ENCODE measurements at regions not wholly inside any gene's neighbourhood (a gene's known extent, or its start where the extent isn't known, plus 50 kb on each side); places are given as distances from the start of the nearest gene placed in this dataset.

GRCh38 chr16:7185689-7186088 lies 147.0 kb upstream of the RBFOX1 start:
- in situ Hi-C loops (cut with MboI; ENCODE audit: low sequenced_read_pairs): no loop called here

GRCh38 chr16:7185165-7185564 lies 147.5 kb upstream of the RBFOX1 start:
- in situ Hi-C loops (cut with MboI; ENCODE audit: low sequenced_read_pairs): no loop called here

- in situ Hi-C loops (cut with MboI; ENCODE audit: low sequenced_read_pairs): no loop called here
These were observed 148.9 kb upstream of the RBFOX1 start for GRCh38 chr16:7183768-7184167.

- in situ Hi-C loops (cut with MboI; ENCODE audit: low sequenced_read_pairs): no loop called here
These were observed 150.0 kb upstream of the RBFOX1 start for GRCh38 chr16:7182510-7183109.

GRCh38 chr16:7177875-7178274 lies 154.8 kb upstream of the RBFOX1 start:
- in situ Hi-C loops (cut with MboI; ENCODE audit: low sequenced_read_pairs): no loop called here

GRCh38 chr16:7171151-7171550 lies 161.5 kb upstream of the RBFOX1 start:
- in situ Hi-C loops (cut with MboI; ENCODE audit: low sequenced_read_pairs): no loop called here

- in situ Hi-C loops (cut with MboI; ENCODE audit: low sequenced_read_pairs): no loop called here
These were observed 165.0 kb upstream of the RBFOX1 start for GRCh38 chr16:7167626-7168025.

GRCh38 chr16:7161891-7162290 lies 170.8 kb upstream of the RBFOX1 start:
- in situ Hi-C loops (cut with MboI; ENCODE audit: low sequenced_read_pairs): no loop called here

GRCh38 chr16:7160093-7160492 lies 172.6 kb upstream of the RBFOX1 start:
- in situ Hi-C loops (cut with MboI; ENCODE audit: low sequenced_read_pairs): no loop called here

GRCh38 chr16:7158481-7158880 lies 174.2 kb upstream of the RBFOX1 start:
- in situ Hi-C loops (cut with MboI; ENCODE audit: low sequenced_read_pairs): no loop called here

- in situ Hi-C loops (cut with MboI; ENCODE audit: low sequenced_read_pairs): no loop called here
These were observed 182.4 kb upstream of the RBFOX1 start for GRCh38 chr16:7150230-7150629.

GRCh38 chr16:7148606-7149005 lies 184.0 kb upstream of the RBFOX1 start:
- in situ Hi-C loops (cut with MboI; ENCODE audit: low sequenced_read_pairs): no loop called here

GRCh38 chr16:7140899-7141298 lies 191.7 kb upstream of the RBFOX1 start:
- in situ Hi-C loops (cut with MboI; ENCODE audit: low sequenced_read_pairs): no loop called here

- in situ Hi-C loops (cut with MboI; ENCODE audit: low sequenced_read_pairs): no loop called here
These were observed 194.9 kb upstream of the RBFOX1 start for GRCh38 chr16:7137560-7138330.

GRCh38 chr16:7132465-7132864 lies 200.2 kb upstream of the RBFOX1 start:
- in situ Hi-C loops (cut with MboI; ENCODE audit: low sequenced_read_pairs): no loop called here

GRCh38 chr16:7124701-7125100 lies 207.9 kb upstream of the RBFOX1 start:
- in situ Hi-C loops (cut with MboI; ENCODE audit: low sequenced_read_pairs): no loop called here

- in situ Hi-C loops (cut with MboI; ENCODE audit: low sequenced_read_pairs): no loop called here
These were observed 208.4 kb upstream of the RBFOX1 start for GRCh38 chr16:7124242-7124641.

- in situ Hi-C loops (cut with MboI; ENCODE audit: low sequenced_read_pairs): no loop called here
These were observed 215.9 kb upstream of the RBFOX1 start for GRCh38 chr16:7116734-7117133.

GRCh38 chr16:7115898-7116297 lies 216.7 kb upstream of the RBFOX1 start:
- in situ Hi-C loops (cut with MboI; ENCODE audit: low sequenced_read_pairs): no loop called here

GRCh38 chr16:7113949-7114348 lies 218.7 kb upstream of the RBFOX1 start:
- in situ Hi-C loops (cut with MboI; ENCODE audit: low sequenced_read_pairs): no loop called here

GRCh38 chr16:7113395-7113794 lies 219.2 kb upstream of the RBFOX1 start:
- in situ Hi-C loops (cut with MboI; ENCODE audit: low sequenced_read_pairs): no loop called here

GRCh38 chr16:7111265-7111664 lies 221.4 kb upstream of the RBFOX1 start:
- in situ Hi-C loops (cut with MboI; ENCODE audit: low sequenced_read_pairs): no loop called here

GRCh38 chr16:7107436-7107835 lies 225.2 kb upstream of the RBFOX1 start:
- in situ Hi-C loops (cut with MboI; ENCODE audit: low sequenced_read_pairs): no loop called here

Measured in HL-60/S4 (cell line).